Keratinocyte (primary cell): ENCODE measurements at regions not wholly inside any gene's neighbourhood (a gene's known extent, or its start where the extent isn't known, plus 50 kb on each side); places are given as distances from the start of the nearest gene placed in this dataset.

Source experiments
- DNase-seq: peaks from one replicate; pipeline ENCODE4 v3.0.0-alpha.2; 2011; ENCODE audit warnings: low read depth, missing footprints, low spot score
- FAIRE-seq: peaks from 2 replicates; lab custom pipeline; 2011; peaks lifted over from hg19 to GRCh38; lab: Jason Lieb, UNC
- H2AFZ ChIP-seq: 2 replicates; pipeline ENCODE4 v1.6.0; 2012; ENCODE audit warnings: low read length, control low read depth, inconsistent platforms; ENCODE audit not compliant: control insufficient read depth
- H3K27ac ChIP-seq: 2 replicates; pipeline ENCODE4 v1.5.1; 2011; ENCODE audit warnings: low read length; ENCODE audit not compliant: control insufficient read depth, insufficient read depth
- H3K27me3 ChIP-seq: 3 replicates; pipeline ENCODE4 v1.6.0; 2011; ENCODE audit warnings: low read length; ENCODE audit not compliant: control insufficient read depth, insufficient read depth; ENCODE audit errors: extremely low read depth
- H3K36me3 ChIP-seq, 2 experiments: 2 replicates in 1 of 2; 3 replicates in 1 of 2; pipeline ENCODE4 v1.5.1; 2011; ENCODE audit warnings: low read length in 2 of 2, mild to moderate bottlenecking in 1 of 2; ENCODE audit not compliant: control insufficient read depth in 2 of 2, insufficient read depth in 2 of 2; ENCODE audit errors: extremely low read depth in 1 of 2
- H3K4me1 ChIP-seq: 3 replicates; pipeline ENCODE4 v1.5.1; 2011; ENCODE audit warnings: low read length; ENCODE audit not compliant: control insufficient read depth, insufficient read depth; ENCODE audit errors: extremely low read depth
- H3K4me2 ChIP-seq: 3 replicates; pipeline ENCODE4 v1.6.0; 2011; ENCODE audit warnings: low read depth, low read length; ENCODE audit not compliant: control insufficient read depth, insufficient read depth; ENCODE audit errors: extremely low read depth
- H3K4me3 ChIP-seq, 3 experiments: fragments of 200-600 bp in 1 of 3; sonication (generic) in 1 of 3; 2 replicates in 2 of 3; 3 replicates in 1 of 3; pipeline ENCODE4 v1.5.1; 2011 to 2016; ENCODE audit warnings: low read length in 3 of 3, mild to moderate bottlenecking in 3 of 3, control low read depth in 2 of 3, inconsistent platforms in 1 of 3, low read depth in 1 of 3, mixed read lengths in 1 of 3, mixed run types in 1 of 3, moderate library complexity in 1 of 3; ENCODE audit not compliant: control insufficient read depth in 2 of 3, insufficient read depth in 2 of 3; ENCODE audit errors: extremely low read depth in 1 of 3
- H3K79me2 ChIP-seq: 2 replicates; pipeline ENCODE4 v1.6.0; 2012; ENCODE audit warnings: low read length; ENCODE audit not compliant: control insufficient read depth, insufficient read depth
- H3K9ac ChIP-seq: 3 replicates; pipeline ENCODE4 v1.6.0; 2011; ENCODE audit warnings: low read length; ENCODE audit not compliant: control insufficient read depth, insufficient read depth; ENCODE audit errors: extremely low read depth
- H3K9me1 ChIP-seq: 3 replicates; pipeline ENCODE4 v1.6.0; 2011; ENCODE audit warnings: low read length; ENCODE audit not compliant: control insufficient read depth, insufficient read depth; ENCODE audit errors: extremely low read depth
- H3K9me3 ChIP-seq: 2 replicates; pipeline ENCODE4 v1.5.1; 2012; ENCODE audit warnings: low read depth, low read length; ENCODE audit not compliant: control insufficient read depth
- H4K20me1 ChIP-seq: 3 replicates; pipeline ENCODE4 v1.6.0; 2011; ENCODE audit warnings: low read length; ENCODE audit not compliant: control insufficient read depth, insufficient read depth; ENCODE audit errors: extremely low read depth
- CTCF ChIP-seq, 3 experiments: IDR thresholded peaks in 1 of 3; conservative IDR thresholded peaks in 1 of 3; optimal IDR thresholded peaks in 1 of 3; 2 replicates in 2 of 3; 3 replicates in 1 of 3; pipeline versions ENCODE3 to v1.5.1; 2011; ENCODE audit warnings: low read length in 3 of 3, mild to moderate bottlenecking in 3 of 3, moderate library complexity in 2 of 3, control low read depth in 1 of 3, inconsistent platforms in 1 of 3; ENCODE audit not compliant: insufficient read depth in 2 of 3; ENCODE audit errors: extremely low read depth in 1 of 3
- EZH2 ChIP-seq: IDR thresholded peaks from one replicate; pipeline ENCODE4 v1.6.1; 2012; ENCODE audit warnings: inconsistent platforms, mild to moderate bottlenecking, low read length, moderate library complexity
- dilution Hi-C: fragments of 300-500 bp; cut with MboI; formaldehyde crosslinking; loops from one replicate; pipeline ENCODE4 v1.7.0; 2020; ENCODE audit warnings: low sequenced_read_pairs; ENCODE audit not compliant: extremely low pct_ligation_motif_present

- H3K9me1 ChIP-seq = no peaks in the 10 kb centered on the region
- DNase-seq (no peak), FAIRE-seq (no peak)
- H3K27ac ChIP-seq = no peak overlapping the region
- no peaks in the 10 kb centered on the region for H3K4me1 ChIP-seq
- H3K4me2 ChIP-seq = no peak overlapping the region
- H3K27me3 ChIP-seq = no peaks in the 10 kb centered on the region
- no peaks in the 10 kb centered on the region for H3K9me3 ChIP-seq
- TF ChIP-seq EZH2 (no peak), CTCF (optimal IDR thresholded peaks at IDR 0.05 in 1 of 3, IDR thresholded peaks at IDR 0.05 in 1 of 3, conservative IDR thresholded peaks at IDR 0.05 in 1 of 3; ENCODE audit: extremely low read depth in 1 of 3, insufficient read depth in 2 of 3, low read length in 3 of 3) (no peak)
- H3K36me3 ChIP-seq = no peaks in the 10 kb centered on the region
- H3K9ac ChIP-seq = no peak overlapping the region
- no peak overlapping the region for H2AFZ ChIP-seq
- H4K20me1 ChIP-seq = no peaks in the 10 kb centered on the region
- dilution Hi-C loops = no loop called here
- H3K79me2 ChIP-seq = no peaks in the 10 kb centered on the region
- no peak overlapping the region for H3K4me3 ChIP-seq
These were observed 65.9 kb upstream of the VASH1 start for GRCh38 chr14:76695263-76695920.

- no peak overlapping the region for H3K9ac ChIP-seq
- no peak overlapping the region for H2AFZ ChIP-seq
- no peaks in the 10 kb centered on the region for H3K27me3 ChIP-seq
- no peak for DNase-seq
- H3K79me2 ChIP-seq = no peaks in the 10 kb centered on the region
- no peak overlapping the region for H3K27ac ChIP-seq
- H3K9me1 ChIP-seq = no peaks in the 10 kb centered on the region
- no peak for FAIRE-seq
- no peak overlapping the region for H3K4me2 ChIP-seq
- H3K4me1 ChIP-seq = no peaks in the 10 kb centered on the region
- dilution Hi-C loops = no loop called here
- H3K4me3 ChIP-seq = no peak overlapping the region
- TF ChIP-seq CTCF (optimal IDR thresholded peaks at IDR 0.05 in 1 of 3, IDR thresholded peaks at IDR 0.05 in 1 of 3, conservative IDR thresholded peaks at IDR 0.05 in 1 of 3; ENCODE audit: extremely low read depth in 1 of 3, insufficient read depth in 2 of 3, low read length in 3 of 3) (no peak), EZH2 (no peak)
- no peaks in the 10 kb centered on the region for H4K20me1 ChIP-seq
- no peaks in the 10 kb centered on the region for H3K9me3 ChIP-seq
- no peaks in the 10 kb centered on the region for H3K36me3 ChIP-seq
These were observed 64.9 kb upstream of the VASH1 start for GRCh38 chr14:76696361-76696760.
